ENCODE measurements at regions not wholly inside any gene's neighbourhood (a gene's known extent, or its start where the extent isn't known, plus 50 kb on each side); places are given as distances from the start of the nearest gene placed in this dataset.

DNA sequence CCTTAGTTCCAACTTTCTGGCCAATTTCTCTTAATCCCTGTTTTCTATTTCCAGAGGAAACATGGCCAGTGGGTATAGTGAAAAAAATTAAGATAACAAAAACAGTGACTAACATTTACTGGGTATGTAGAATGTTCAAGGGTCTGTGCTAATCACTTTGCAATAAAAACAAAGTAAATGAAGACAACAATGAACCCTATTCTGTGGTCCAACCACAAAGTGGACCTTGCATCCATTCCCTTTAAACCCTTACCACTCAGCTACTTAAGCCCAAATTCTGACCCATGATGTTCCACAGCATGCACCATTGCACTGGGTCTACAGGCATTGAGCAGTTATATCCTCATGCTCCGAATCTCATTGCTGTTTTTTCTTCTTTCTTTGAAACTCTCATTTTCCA lies 179.9 kb upstream of the PRKCQ start:
- no peak overlapping the region for H3K4me3 ChIP-seq (ENCODE audit: low read depth, low read length)
- TF ChIP-seq CTCF (conservative IDR thresholded peaks at IDR 0.05; ENCODE audit: low read depth, low read length) = no peak
- no peak for DNase-seq (ENCODE audit: low read depth)

GRCh38 chr10:6757158-6757557 lies 177.1 kb upstream of the PRKCQ start:
- no peak for DNase-seq (ENCODE audit: low read depth)
- no peak for TF ChIP-seq CTCF (conservative IDR thresholded peaks at IDR 0.05; ENCODE audit: low read depth, low read length)
- H3K4me3 ChIP-seq (ENCODE audit: low read depth, low read length) = no peak overlapping the region

DNA sequence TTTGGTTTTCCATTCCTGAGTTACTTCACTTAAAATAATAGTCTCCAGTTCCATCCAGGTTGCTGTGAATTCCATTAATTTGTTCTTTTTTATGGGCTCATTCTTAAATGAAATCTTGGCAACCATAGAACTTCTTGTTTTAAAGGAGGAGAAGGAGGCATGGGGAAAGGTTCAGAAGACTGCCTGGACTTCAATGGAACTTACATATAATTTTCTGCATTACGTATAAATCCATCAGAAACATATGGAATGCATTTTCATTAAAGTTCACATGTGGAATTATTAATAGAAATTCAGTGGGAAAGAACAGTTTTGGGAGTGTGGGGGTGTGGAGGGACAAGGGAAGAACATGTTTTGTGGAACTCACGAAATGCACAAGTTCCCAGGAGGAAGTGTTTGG lies 176.6 kb upstream of the PRKCQ start:
- no peak overlapping the region for H3K4me3 ChIP-seq (ENCODE audit: low read depth, low read length)
- DNase-seq (ENCODE audit: low read depth) = no peak
- no peak for TF ChIP-seq CTCF (conservative IDR thresholded peaks at IDR 0.05; ENCODE audit: low read depth, low read length)

DNA sequence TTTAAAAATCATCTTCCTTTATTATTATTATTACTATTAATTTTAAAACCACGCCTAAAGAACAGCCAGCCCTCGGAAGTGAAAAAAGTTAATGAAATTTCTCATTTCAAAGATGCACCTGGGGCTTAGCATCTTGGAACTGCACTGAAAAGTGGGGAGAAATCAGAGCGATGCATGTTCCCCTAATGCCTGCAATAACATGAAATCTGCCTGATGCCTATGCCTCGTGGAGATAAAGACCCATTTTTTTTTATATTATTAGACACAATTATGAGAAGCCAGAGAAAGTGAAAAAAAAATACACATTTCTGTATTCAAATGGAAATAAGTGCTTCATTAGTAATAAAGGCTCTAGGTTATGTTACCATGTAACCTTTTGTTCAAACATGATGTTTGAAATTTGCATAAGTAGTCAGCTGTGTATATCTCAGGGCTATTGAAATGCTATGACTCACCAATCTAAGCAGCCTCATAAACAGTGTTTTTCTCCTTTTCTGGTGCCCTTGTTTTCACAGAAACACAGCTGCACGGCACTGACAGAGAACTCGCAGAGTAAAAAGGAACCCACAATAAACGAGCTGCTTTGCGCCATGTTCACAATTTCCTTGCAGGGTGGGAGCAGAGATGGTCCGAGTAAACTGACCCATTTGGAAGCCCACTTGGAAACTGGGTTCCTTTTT lies 175.8 kb upstream of the PRKCQ start:
- TF ChIP-seq CTCF (conservative IDR thresholded peaks at IDR 0.05; ENCODE audit: low read depth, low read length) = no peak
- no peak overlapping the region for H3K4me3 ChIP-seq (ENCODE audit: low read depth, low read length)
- no peak for DNase-seq (ENCODE audit: low read depth)

DNA sequence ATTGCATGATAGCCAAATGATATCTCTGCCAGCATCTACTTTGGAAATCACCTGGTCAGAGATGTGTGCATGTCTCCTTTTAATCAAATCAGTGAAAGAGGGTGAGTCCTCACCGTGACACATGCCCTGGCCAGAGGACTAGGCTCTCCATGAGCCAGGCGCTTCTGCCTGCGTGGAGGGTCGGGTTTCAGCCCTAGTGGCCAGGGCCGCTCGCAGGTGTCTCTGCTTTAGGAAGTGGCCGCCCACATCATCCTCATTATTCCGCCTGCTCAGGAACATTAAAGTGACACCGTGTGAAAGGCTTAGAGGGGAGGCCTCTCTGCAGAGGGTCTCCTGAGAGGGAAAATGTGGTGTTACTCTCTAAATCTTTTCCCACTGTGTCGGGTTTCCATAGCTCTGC lies 173.6 kb upstream of the PRKCQ start:
- H3K4me3 ChIP-seq (ENCODE audit: low read depth, low read length) = no peak overlapping the region
- TF ChIP-seq CTCF (conservative IDR thresholded peaks at IDR 0.05; ENCODE audit: low read depth, low read length) = no peak
- DNase-seq (ENCODE audit: low read depth) = no peak

GRCh38 chr10:6751363-6751762 lies 171.3 kb upstream of the PRKCQ start:
- no peak for TF ChIP-seq CTCF (conservative IDR thresholded peaks at IDR 0.05; ENCODE audit: low read depth, low read length)
- no peak overlapping the region for H3K4me3 ChIP-seq (ENCODE audit: low read depth, low read length)
- DNase-seq (ENCODE audit: low read depth) = no peak

DNA sequence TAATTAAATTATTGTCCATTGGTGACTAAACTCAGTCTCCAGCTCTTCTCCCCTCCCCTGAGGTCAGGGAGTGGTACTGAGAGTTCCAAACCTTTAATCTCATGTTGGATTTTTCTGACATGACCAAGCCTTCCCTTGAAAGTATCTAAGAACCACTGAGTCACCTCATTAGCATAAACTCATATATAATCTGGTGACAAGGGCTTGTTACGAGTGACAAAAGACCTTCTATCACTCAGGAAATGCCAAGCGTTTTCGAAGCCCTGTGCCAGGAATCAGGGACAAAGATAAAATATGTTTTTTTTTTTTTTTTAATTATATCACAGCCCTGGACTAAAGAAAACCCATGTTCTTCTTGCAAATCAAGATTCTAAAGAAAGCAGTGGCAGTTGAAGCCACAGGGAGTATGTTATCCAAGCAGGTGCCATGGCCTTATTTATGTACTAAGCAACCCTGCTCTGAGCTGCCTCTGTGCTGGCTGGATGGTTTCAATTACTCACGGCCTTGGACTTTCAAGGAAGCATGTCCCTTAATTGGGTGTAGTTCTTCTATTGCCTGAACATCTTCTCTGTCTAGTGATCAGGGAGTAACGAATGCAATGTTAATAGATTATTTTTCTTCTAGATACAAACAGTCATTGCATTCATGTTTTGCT lies 169.0 kb upstream of the PRKCQ start:
- no peak for TF ChIP-seq CTCF (conservative IDR thresholded peaks at IDR 0.05; ENCODE audit: low read depth, low read length)
- no peak for DNase-seq (ENCODE audit: low read depth)
- no peak overlapping the region for H3K4me3 ChIP-seq (ENCODE audit: low read depth, low read length)
